Fibroblast of the aortic adventitia (primary cell): ENCODE measurements at regions not wholly inside any gene's neighbourhood (a gene's known extent, or its start where the extent isn't known, plus 50 kb on each side); places are given as distances from the start of the nearest gene placed in this dataset.

Experiments used
- DNase-seq: peaks from one replicate; pipeline ENCODE4 v3.0.0-alpha.2; 2010; ENCODE audit warnings: low read depth
- H3K4me3 ChIP-seq: 2 replicates; pipeline ENCODE4 v1.5.1; 2011; ENCODE audit warnings: low read depth, mild to moderate bottlenecking, control low read depth, low read length, moderate library complexity
- CTCF ChIP-seq: IDR thresholded peaks from 2 replicates; pipeline ENCODE4 v1.5.1; 2011; ENCODE audit warnings: mild to moderate bottlenecking, low read length, control low read depth, inconsistent platforms; ENCODE audit not compliant: insufficient read depth

- no peak overlapping the region for H3K4me3 ChIP-seq
- no peak for DNase-seq
- TF ChIP-seq CTCF = no peak
Measured at GRCh38 chr12:96132819-96133218, 61.4 kb upstream of the ELK3 start.

GRCh38 chr12:96134200-96134599, 60.0 kb upstream of the ELK3 start:
- H3K4me3 ChIP-seq = no peak overlapping the region
- no peak for TF ChIP-seq CTCF
- no peak for DNase-seq

- no peak overlapping the region for H3K4me3 ChIP-seq
- DNase-seq = peak; percentile 78
Measured at GRCh38 chr12:96136161-96136560, 58.0 kb upstream of the ELK3 start.

GRCh38 chr12:96136725-96137378, 57.3 kb upstream of the ELK3 start:
- no peak for TF ChIP-seq CTCF
- no peak overlapping the region for H3K4me3 ChIP-seq
- peak; percentile 9 for DNase-seq

More at GRCh38 chr12:96136161-96136560, 58.0 kb upstream of the ELK3 start:
- TF ChIP-seq CTCF = no peak

- DNase-seq = peak; percentile 19
- TF ChIP-seq CTCF = no peak
- H3K4me3 ChIP-seq = no peak overlapping the region
Measured at GRCh38 chr12:96140174-96140573, 54.0 kb upstream of the ELK3 start.

GRCh38 chr12:96141216-96141912, 52.8 kb upstream of the ELK3 start:
- peak; percentile 78 for DNase-seq
- H3K4me3 ChIP-seq = no peak overlapping the region
- TF ChIP-seq CTCF = no peak
